ENCODE measurements at regions not wholly inside any gene's neighbourhood (a gene's known extent, or its start where the extent isn't known, plus 50 kb on each side); places are given as distances from the start of the nearest gene placed in this dataset.

DNA sequence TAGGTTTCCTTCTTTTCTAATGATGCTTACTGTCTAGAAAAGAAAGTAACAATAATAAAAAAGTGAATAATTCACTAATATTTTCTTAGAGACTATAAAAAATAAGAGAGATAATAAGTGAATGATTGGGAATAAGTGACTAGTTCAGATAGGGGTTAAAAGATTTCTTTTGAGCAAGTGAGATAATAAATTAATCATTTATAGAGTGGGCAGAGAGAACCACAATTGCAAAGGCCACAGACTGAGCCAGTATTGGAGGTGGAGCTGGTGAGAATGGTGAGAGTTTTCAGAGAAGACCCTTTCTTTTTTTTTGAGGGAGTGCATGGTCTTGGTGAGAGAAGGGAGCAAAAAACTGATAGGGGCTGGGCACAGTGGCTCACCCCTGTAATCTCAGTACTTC is 159.1 kb upstream of the SALL1 start:
- Histone ChIP-seq H3K4me3 (replicated peaks; ENCODE audit: insufficient read depth, low read length) (no peak overlapping the region), H3K27me3 (ENCODE audit: insufficient read depth, poor library complexity, severe bottlenecking) (no peaks in the 10 kb centered on the region), H3K27ac (replicated peaks) (no peak overlapping the region)
- TF ChIP-seq GABPA (IDR thresholded peaks at IDR 0.05; ENCODE audit: low read depth) (no peak), POLR2AphosphoS5 (IDR thresholded peaks at IDR 0.05; ENCODE audit: low read depth) (no peak), CTCF (IDR thresholded peaks at IDR 0.05; ENCODE audit: insufficient read depth, low read length) (no peak), SPI1 (IDR thresholded peaks at IDR 0.05; ENCODE audit: borderline replicate concordance, low read depth) (no peak)
- TF ChIP-seq, protein P1, sequence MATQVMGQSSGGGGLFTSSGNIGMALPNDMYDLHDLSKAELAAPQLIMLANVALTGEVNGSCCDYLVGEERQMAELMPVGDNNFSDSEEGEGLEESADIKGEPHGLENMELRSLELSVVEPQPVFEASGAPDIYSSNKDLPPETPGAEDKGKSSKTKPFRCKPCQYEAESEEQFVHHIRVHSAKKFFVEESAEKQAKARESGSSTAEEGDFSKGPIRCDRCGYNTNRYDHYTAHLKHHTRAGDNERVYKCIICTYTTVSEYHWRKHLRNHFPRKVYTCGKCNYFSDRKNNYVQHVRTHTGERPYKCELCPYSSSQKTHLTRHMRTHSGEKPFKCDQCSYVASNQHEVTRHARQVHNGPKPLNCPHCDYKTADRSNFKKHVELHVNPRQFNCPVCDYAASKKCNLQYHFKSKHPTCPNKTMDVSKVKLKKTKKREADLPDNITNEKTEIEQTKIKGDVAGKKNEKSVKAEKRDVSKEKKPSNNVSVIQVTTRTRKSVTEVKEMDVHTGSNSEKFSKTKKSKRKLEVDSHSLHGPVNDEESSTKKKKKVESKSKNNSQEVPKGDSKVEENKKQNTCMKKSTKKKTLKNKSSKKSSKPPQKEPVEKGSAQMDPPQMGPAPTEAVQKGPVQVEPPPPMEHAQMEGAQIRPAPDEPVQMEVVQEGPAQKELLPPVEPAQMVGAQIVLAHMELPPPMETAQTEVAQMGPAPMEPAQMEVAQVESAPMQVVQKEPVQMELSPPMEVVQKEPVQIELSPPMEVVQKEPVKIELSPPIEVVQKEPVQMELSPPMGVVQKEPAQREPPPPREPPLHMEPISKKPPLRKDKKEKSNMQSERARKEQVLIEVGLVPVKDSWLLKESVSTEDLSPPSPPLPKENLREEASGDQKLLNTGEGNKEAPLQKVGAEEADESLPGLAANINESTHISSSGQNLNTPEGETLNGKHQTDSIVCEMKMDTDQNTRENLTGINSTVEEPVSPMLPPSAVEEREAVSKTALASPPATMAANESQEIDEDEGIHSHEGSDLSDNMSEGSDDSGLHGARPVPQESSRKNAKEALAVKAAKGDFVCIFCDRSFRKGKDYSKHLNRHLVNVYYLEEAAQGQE (IDR thresholded peaks at IDR 0.05; ENCODE audit: insufficient replicate concordance, low read depth) = no peak
- DNase-seq (ENCODE audit: low read depth in 1 of 2, low spot score in 1 of 2) = no peak

DNA sequence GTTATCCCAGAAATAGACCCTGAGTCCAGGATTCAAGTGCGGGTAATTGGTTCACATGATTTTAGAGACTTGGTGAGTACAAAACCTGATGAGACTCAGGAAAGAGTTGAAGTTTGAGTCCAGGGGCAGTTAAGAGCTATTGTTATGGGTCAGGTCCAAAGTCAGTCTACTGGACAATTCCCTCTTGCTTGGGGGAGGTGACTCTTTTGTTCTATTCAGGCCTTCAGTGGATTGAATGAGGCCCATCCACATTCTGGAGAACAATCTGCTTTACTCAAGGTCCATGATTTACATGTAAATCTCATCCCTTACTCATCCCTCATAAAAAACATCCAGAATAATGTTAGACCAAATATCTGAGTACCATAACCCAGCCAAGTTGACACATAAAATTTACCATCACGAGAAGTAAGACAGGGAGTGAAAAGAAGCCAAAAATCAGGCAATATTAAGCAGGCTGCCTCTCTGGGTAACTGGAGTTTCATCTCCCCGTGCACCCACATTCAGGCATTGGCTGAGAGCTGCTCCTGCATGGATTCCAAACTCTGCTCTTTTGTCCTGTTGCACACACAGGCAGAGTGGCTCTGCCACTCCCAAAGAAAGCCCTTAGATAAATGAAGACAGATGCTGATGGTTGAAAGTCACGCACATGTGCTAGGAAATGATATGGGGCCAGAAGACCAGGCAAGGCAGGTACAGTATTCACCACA is 156.0 kb upstream of the SALL1 start:
- DNase-seq (ENCODE audit: low read depth in 1 of 2, low spot score in 1 of 2) = no peak
- no peak overlapping the region for H3K4me3 ChIP-seq (replicated peaks; ENCODE audit: insufficient read depth, low read length)
- no peaks in the 10 kb centered on the region for H3K27me3 ChIP-seq (ENCODE audit: insufficient read depth, poor library complexity, severe bottlenecking)
- no peak for TF ChIP-seq SPI1 (IDR thresholded peaks at IDR 0.05; ENCODE audit: borderline replicate concordance, low read depth)
- TF ChIP-seq GABPA (IDR thresholded peaks at IDR 0.05; ENCODE audit: low read depth) = no peak
- TF ChIP-seq CTCF (IDR thresholded peaks at IDR 0.05; ENCODE audit: insufficient read depth, low read length) = no peak
- TF ChIP-seq, protein P1 (IDR thresholded peaks at IDR 0.05; ENCODE audit: insufficient replicate concordance, low read depth) = no peak
- no peak for TF ChIP-seq POLR2AphosphoS5 (IDR thresholded peaks at IDR 0.05; ENCODE audit: low read depth)
- no peak overlapping the region for H3K27ac ChIP-seq (replicated peaks)

- no peak overlapping the region for H3K4me3 ChIP-seq (replicated peaks; ENCODE audit: insufficient read depth, low read length)
- DNase-seq (ENCODE audit: low read depth in 1 of 2, low spot score in 1 of 2) = no peak
- TF ChIP-seq POLR2AphosphoS5 (IDR thresholded peaks at IDR 0.05; ENCODE audit: low read depth) (no peak), SPI1 (IDR thresholded peaks at IDR 0.05; ENCODE audit: borderline replicate concordance, low read depth) (no peak), GABPA (IDR thresholded peaks at IDR 0.05; ENCODE audit: low read depth) (no peak), CTCF (IDR thresholded peaks at IDR 0.05; ENCODE audit: insufficient read depth, low read length) (no peak)
- TF ChIP-seq, protein P1 (IDR thresholded peaks at IDR 0.05; ENCODE audit: insufficient replicate concordance, low read depth) = no peak
- no peak overlapping the region for H3K27ac ChIP-seq (replicated peaks)
- no peaks in the 10 kb centered on the region for H3K27me3 ChIP-seq (ENCODE audit: insufficient read depth, poor library complexity, severe bottlenecking)
Observed at GRCh38 chr16:51306116-51306515, 155.0 kb upstream of the SALL1 start.

Data from HL-60 (cell line).